DOHH2 (cell line): ENCODE measurements at regions not wholly inside any gene's neighbourhood (a gene's known extent, or its start where the extent isn't known, plus 50 kb on each side); places are given as distances from the start of the nearest gene placed in this dataset.

Experiments used
- H3F3A ChIP-seq: fragments of 200-600 bp; sonication (generic), shearing (Covaris generic); 2 replicates; pipeline ENCODE4 v1.6.0; 2016; ENCODE audit warnings: antibody characterized with exemption, mild to moderate bottlenecking; ENCODE audit not compliant: control insufficient read depth, insufficient read depth
- H3K27ac ChIP-seq: fragments of 200-600 bp; sonication (generic); 2 replicates; pipeline ENCODE4 v1.5.1; 2014; ENCODE audit warnings: low read depth, mild to moderate bottlenecking, low read length, moderate library complexity
- H3K27me3 ChIP-seq: fragments of 200-600 bp; sonication (generic); 2 replicates; pipeline ENCODE4 v1.6.1; 2014; ENCODE audit warnings: mild to moderate bottlenecking, low read length, mixed read lengths; ENCODE audit not compliant: control insufficient read depth
- H3K36me3 ChIP-seq: fragments of 200-600 bp; sonication (generic); 2 replicates; pipeline ENCODE4 v1.6.1; 2014; ENCODE audit warnings: mild to moderate bottlenecking, low read length, moderate library complexity, mixed read lengths; ENCODE audit not compliant: control insufficient read depth
- H3K4me1 ChIP-seq: fragments of 200-600 bp; sonication (generic); 2 replicates; pipeline ENCODE4 v1.6.1; 2014; ENCODE audit warnings: mild to moderate bottlenecking, low read length, mixed read lengths; ENCODE audit not compliant: control insufficient read depth
- H3K4me2 ChIP-seq: fragments of 200-600 bp; sonication (generic); 2 replicates; pipeline ENCODE4 v1.6.0; 2014; ENCODE audit warnings: mild to moderate bottlenecking, low read length, moderate library complexity
- H3K4me3 ChIP-seq: fragments of 200-600 bp; sonication (generic); 2 replicates; pipeline ENCODE4 v1.5.1; 2014; ENCODE audit warnings: mild to moderate bottlenecking, low read length, mixed read lengths
- H3K79me2 ChIP-seq: fragments of 200-600 bp; sonication (generic); 2 replicates; pipeline ENCODE4 v1.6.1; 2014; ENCODE audit warnings: mild to moderate bottlenecking, low read length, mixed read lengths; ENCODE audit not compliant: control insufficient read depth
- H3K9me2 ChIP-seq: fragments of 200-600 bp; sonication (generic); replicated peaks from 2 replicates; pipeline ENCODE4 v1.6.1; 2014; ENCODE audit warnings: mild to moderate bottlenecking, low read length, mixed read lengths; ENCODE audit not compliant: control insufficient read depth
- H3K9me3 ChIP-seq: fragments of 200-600 bp; sonication (generic); 2 replicates; pipeline ENCODE4 v1.6.1; 2014; ENCODE audit warnings: antibody characterized with exemption, low read length, mixed read lengths; ENCODE audit not compliant: control insufficient read depth, insufficient read depth
- H4K20me1 ChIP-seq: fragments of 200-600 bp; sonication (generic); 2 replicates; pipeline ENCODE4 v1.6.0; 2014; ENCODE audit warnings: low read depth, mild to moderate bottlenecking, antibody characterized with exemption, low read length, moderate library complexity; ENCODE audit not compliant: control insufficient read depth, insufficient read depth
- EZH2phosphoT487 ChIP-seq: fragments of 200-600 bp; sonication (generic); IDR thresholded peaks from 2 replicates; pipeline ENCODE4 v1.6.1; 2017; ENCODE audit warnings: borderline replicate concordance, mild to moderate bottlenecking, antibody characterized with exemption, low read length, moderate library complexity, mixed read lengths
- TF ChIP-seq, protein P1 (sequence below): fragments of 200-600 bp; sonication (generic); IDR thresholded peaks from one replicate; pipeline ENCODE4 v1.5.1; 2014; ENCODE audit warnings: antibody characterized with exemption, mild to moderate bottlenecking, low read depth, low read length; ENCODE audit not compliant: poor library complexity, severe bottlenecking

DNA sequence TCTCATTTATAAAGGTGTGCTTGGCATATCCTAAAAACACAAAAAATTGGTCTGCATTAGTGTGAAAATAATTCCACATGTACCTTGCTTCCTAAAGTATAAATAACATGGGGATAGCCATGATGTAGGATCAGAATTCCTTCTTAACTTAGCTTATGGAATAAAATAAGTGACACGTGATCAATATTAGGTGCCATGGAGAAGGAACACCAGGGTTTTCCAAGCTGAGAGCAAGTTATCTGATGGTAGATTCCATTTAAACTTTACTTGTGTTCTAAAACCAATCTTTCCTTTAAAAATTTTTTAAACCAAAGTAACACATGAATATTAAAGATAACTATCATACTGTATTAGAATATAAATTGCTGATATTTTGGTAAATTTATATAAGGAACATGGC, 300.5 kb downstream of the ZPLD1 start:
- Histone ChIP-seq H3K36me3 (no peaks in the 10 kb centered on the region), H3K4me3 (no peak overlapping the region), H3K27me3 (no peaks in the 10 kb centered on the region), H3K9me3 (no peaks in the 10 kb centered on the region), H3K27ac (no peak overlapping the region), H3K4me1 (no peaks in the 10 kb centered on the region), H3K9me2 (no peaks in the 10 kb centered on the region), H3F3A (no peaks in the 10 kb centered on the region), H3K4me2 (no peak overlapping the region), H3K79me2 (no peaks in the 10 kb centered on the region), H4K20me1 (no peaks in the 10 kb centered on the region)
- TF ChIP-seq, protein P1, sequence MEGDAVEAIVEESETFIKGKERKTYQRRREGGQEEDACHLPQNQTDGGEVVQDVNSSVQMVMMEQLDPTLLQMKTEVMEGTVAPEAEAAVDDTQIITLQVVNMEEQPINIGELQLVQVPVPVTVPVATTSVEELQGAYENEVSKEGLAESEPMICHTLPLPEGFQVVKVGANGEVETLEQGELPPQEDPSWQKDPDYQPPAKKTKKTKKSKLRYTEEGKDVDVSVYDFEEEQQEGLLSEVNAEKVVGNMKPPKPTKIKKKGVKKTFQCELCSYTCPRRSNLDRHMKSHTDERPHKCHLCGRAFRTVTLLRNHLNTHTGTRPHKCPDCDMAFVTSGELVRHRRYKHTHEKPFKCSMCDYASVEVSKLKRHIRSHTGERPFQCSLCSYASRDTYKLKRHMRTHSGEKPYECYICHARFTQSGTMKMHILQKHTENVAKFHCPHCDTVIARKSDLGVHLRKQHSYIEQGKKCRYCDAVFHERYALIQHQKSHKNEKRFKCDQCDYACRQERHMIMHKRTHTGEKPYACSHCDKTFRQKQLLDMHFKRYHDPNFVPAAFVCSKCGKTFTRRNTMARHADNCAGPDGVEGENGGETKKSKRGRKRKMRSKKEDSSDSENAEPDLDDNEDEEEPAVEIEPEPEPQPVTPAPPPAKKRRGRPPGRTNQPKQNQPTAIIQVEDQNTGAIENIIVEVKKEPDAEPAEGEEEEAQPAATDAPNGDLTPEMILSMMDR = no peak
- TF ChIP-seq EZH2phosphoT487 = no peak

DNA sequence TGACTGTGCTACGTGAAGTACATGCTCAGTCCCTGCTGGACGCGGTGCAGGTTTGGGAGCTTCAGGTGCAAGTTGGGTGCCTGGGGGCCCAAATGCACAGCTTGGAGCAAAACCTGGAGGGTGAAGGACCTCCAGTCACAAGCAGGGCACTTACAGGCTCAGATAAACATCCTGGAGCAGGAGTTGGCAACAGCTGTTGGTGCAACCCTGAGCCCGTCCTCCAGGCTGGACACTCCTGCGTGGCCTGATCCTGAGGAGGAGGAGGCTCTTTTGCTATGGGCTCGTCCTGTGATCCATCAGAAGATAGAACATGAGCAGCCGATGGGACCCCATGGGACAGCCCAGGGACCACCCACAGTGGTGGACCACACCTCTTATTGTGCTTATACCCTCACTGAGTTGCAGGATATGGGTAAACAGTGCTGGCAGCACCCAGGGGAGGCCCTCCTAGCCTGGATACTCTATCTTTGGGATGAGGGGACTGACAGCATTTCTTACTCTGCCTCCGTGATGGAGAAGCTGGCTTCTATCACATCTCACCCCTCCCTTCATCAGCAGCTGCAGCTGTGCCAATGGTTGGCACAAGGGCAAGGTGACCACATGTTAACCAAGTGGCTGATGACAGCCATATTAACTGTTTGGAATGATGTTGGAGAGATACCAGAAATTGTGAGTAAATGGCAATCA, 301.6 kb downstream of the ZPLD1 start:
- Histone ChIP-seq H3K9me2 (no peaks in the 10 kb centered on the region), H3K79me2 (no peaks in the 10 kb centered on the region), H3K4me3 (no peak overlapping the region), H4K20me1 (no peaks in the 10 kb centered on the region), H3K9me3 (no peaks in the 10 kb centered on the region), H3K27me3 (no peaks in the 10 kb centered on the region), H3F3A (no peaks in the 10 kb centered on the region), H3K27ac (no peak overlapping the region), H3K4me2 (no peak overlapping the region), H3K36me3 (no peaks in the 10 kb centered on the region), H3K4me1 (no peaks in the 10 kb centered on the region)
- TF ChIP-seq, protein P1 = no peak
- no peak for TF ChIP-seq EZH2phosphoT487

DNA sequence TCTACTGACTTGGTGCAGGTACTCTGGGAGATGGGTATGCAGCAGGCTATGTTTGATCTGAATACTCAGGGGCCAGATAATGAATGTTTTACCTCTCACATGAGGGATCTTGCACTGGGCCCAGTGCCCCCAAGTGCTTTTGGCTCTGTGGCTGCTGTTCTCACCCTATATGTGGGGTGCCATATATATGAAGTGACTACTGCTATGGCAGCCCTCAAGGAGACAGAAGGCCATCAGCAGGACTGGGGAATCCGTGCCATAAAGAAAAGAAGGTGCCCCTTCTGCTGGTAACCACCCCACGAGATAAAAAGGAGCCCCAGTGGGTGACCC, 302.1 kb downstream of the ZPLD1 start:
- no peaks in the 10 kb centered on the region for H3K9me3 ChIP-seq
- no peak for TF ChIP-seq EZH2phosphoT487
- TF ChIP-seq, protein P1 = no peak
- no peak overlapping the region for H3K4me2 ChIP-seq
- H3K9me2 ChIP-seq = no peaks in the 10 kb centered on the region
- H4K20me1 ChIP-seq = no peaks in the 10 kb centered on the region
- H3K79me2 ChIP-seq = no peaks in the 10 kb centered on the region
- H3K4me3 ChIP-seq = no peak overlapping the region
- no peaks in the 10 kb centered on the region for H3K36me3 ChIP-seq
- H3K27me3 ChIP-seq = no peaks in the 10 kb centered on the region
- no peak overlapping the region for H3K27ac ChIP-seq
- no peaks in the 10 kb centered on the region for H3K4me1 ChIP-seq
- no peaks in the 10 kb centered on the region for H3F3A ChIP-seq
